Psoas muscle (tissue), 7 donors: ENCODE measurements at regions not wholly inside any gene's neighbourhood (a gene's known extent, or its start where the extent isn't known, plus 50 kb on each side); places are given as distances from the start of the nearest gene placed in this dataset.

Experiments
- ATAC-seq, 4 donors: fragments of 200-7000 bp; cut with Tn5 transposase; one replicate each; pipeline ENCODE4 v1.9.1; 2020; ENCODE audit warnings: moderate library complexity in 3 of 4, mild to moderate bottlenecking in 2 of 4
- DNase-seq, 2 donors: peaks; one replicate each; pipeline ENCODE4 v3.0.0-alpha.2; 2020
- H3K27ac ChIP-seq: fragments of 200-600 bp; one replicate; pipeline ENCODE4 v1.8.0; 2022
- H3K27me3 ChIP-seq, 3 donors: fragments of 200-600 bp in 1 of 3; one replicate each; pipeline versions ENCODE4 v1.6.1 to v1.8.0; 2013 to 2022; ENCODE audit warnings: low read length in 2 of 3, mild to moderate bottlenecking in 2 of 3, moderate library complexity in 1 of 3; ENCODE audit not compliant: insufficient read depth in 3 of 3
- H3K36me3 ChIP-seq, 2 donors: fragments of 200-600 bp in 1 of 2; one replicate each; pipeline versions ENCODE4 v1.6.1 to v1.8.0; 2013 to 2022; ENCODE audit warnings: low read depth in 1 of 2, mild to moderate bottlenecking in 1 of 2, moderate library complexity in 1 of 2; ENCODE audit not compliant: insufficient read depth in 1 of 2
- H3K4me1 ChIP-seq: fragments of 200-600 bp; one replicate; pipeline ENCODE4 v1.8.0; 2022
- H3K4me3 ChIP-seq: fragments of 200-600 bp; one replicate; pipeline ENCODE4 v1.8.0; 2022; ENCODE audit warnings: mild to moderate bottlenecking
- H3K9me3 ChIP-seq: fragments of 200-600 bp; one replicate; pipeline ENCODE4 v1.8.0; 2022
- CTCF ChIP-seq: fragments of 200-600 bp; IDR thresholded peaks from one replicate; pipeline ENCODE4 v1.8.0; 2022; ENCODE audit warnings: antibody characterized with exemption
- WGBS, 3 donors: extraction: QIAGEN DNeasy Blood & Tissue Kit; methylation state at CpG; one replicate each; pipeline versions ENCODE4 v1.1.6 to v1.1.7; 2013; 5-methylcytosine and 5-hydroxymethylcytosine counted together
- intact Hi-C, 2 donors: fragments of 100-400 bp; cut with DNase I; formaldehyde crosslinking; loops; one replicate each; pipeline versions ENCODE4 v1.11.0 to v1.14.2; 2022
- donor health status: healthy with polysubstance abuse.
- donor health status: DM: no; HTN: no; CAD: no; lungs with moderate emphysema.
- donor health status: Bipolar disorder and iron deficiency.
- donor health status: healthy.
- donor health status: DM: yes; HTN: yes; CAD: no.
- donor health status: DM: no; HTN: no; CAD: no.
- donor health status: DM: yes; HTN: yes; CAD: no.

- 76 to 86% (median 82%) methylated on average over 5 of the region's 5 CpGs for WGBS, 3 donors
Measured at GRCh38 chr4:179797738-179798137, 2355.5 kb upstream of the AGA start.

GRCh38 chr4:179803857-179804256, 2361.6 kb upstream of the AGA start:
- 76 to 83% (median 79%) methylated on average over 1 of the region's 1 CpG for WGBS, 3 donors
- ATAC-seq (no peak), DNase-seq (no peak)
- Histone ChIP-seq H3K36me3 (no peaks in the 10 kb centered on the region), H3K27me3 (no peaks in the 10 kb centered on the region), H3K9me3 (no peaks in the 10 kb centered on the region), H3K27ac (no peak overlapping the region), H3K4me1 (no peaks in the 10 kb centered on the region), H3K4me3 (no peak overlapping the region)
- no peak for TF ChIP-seq CTCF
- intact Hi-C loops, result no loop called here

More at GRCh38 chr4:179797738-179798137, 2355.5 kb upstream of the AGA start:
- DNase-seq (no peak), ATAC-seq (no peak)
- Histone ChIP-seq H3K27ac (no peak overlapping the region), H3K36me3 (no peaks in the 10 kb centered on the region), H3K4me3 (no peak overlapping the region), H3K9me3 (no peaks in the 10 kb centered on the region), H3K27me3 (no peaks in the 10 kb centered on the region), H3K4me1 (no peaks in the 10 kb centered on the region)
- intact Hi-C loops, result no loop called here
- TF ChIP-seq CTCF, result no peak

- WGBS, 3 donors, result 49 to 60% (median 60%) methylated on average over 1 of the region's 1 CpG
- Histone ChIP-seq H3K4me1 (no peaks in the 10 kb centered on the region), H3K4me3 (no peak overlapping the region), H3K9me3 (no peaks in the 10 kb centered on the region), H3K36me3 (no peaks in the 10 kb centered on the region), H3K27me3 (no peaks in the 10 kb centered on the region), H3K27ac (no peak overlapping the region)
- DNase-seq (no peak), ATAC-seq (no peak)
- intact Hi-C loops, result no loop called here
- no peak for TF ChIP-seq CTCF
Measured at GRCh38 chr4:179804440-179804839, 2362.2 kb upstream of the AGA start.

- no peak for DNase-seq
- H3K36me3 ChIP-seq, result no peaks in the 10 kb centered on the region
- intact Hi-C loops, result no loop called here
- no peaks in the 10 kb centered on the region for H3K27me3 ChIP-seq
- no peaks in the 10 kb centered on the region for H3K4me1 ChIP-seq
- ATAC-seq, result no peak
- no peak overlapping the region for H3K4me3 ChIP-seq
- 66 to 74% (median 67%) methylated on average over 8 of the region's 8 CpGs for WGBS, 3 donors
- H3K27ac ChIP-seq, result no peak overlapping the region
- no peak for TF ChIP-seq CTCF
- H3K9me3 ChIP-seq, result no peaks in the 10 kb centered on the region
Measured at GRCh38 chr4:179817317-179817716, 2375.1 kb upstream of the AGA start.

GRCh38 chr4:179823342-179823741, 2381.1 kb upstream of the AGA start:
- Histone ChIP-seq H3K4me3 (no peak overlapping the region), H3K4me1 (no peaks in the 10 kb centered on the region), H3K27ac (no peak overlapping the region), H3K36me3 (no peaks in the 10 kb centered on the region), H3K27me3 (no peaks in the 10 kb centered on the region), H3K9me3 (no peaks in the 10 kb centered on the region)
- ATAC-seq (no peak), DNase-seq (no peak)
- intact Hi-C loops, result no loop called here
- no peak for TF ChIP-seq CTCF
- 38 to 45% (median 39%) methylated on average over 2 of the region's 2 CpGs for WGBS, 3 donors
